ENCODE measurements at regions not wholly inside any gene's neighbourhood (a gene's known extent, or its start where the extent isn't known, plus 50 kb on each side); places are given as distances from the start of the nearest gene placed in this dataset.

DNA sequence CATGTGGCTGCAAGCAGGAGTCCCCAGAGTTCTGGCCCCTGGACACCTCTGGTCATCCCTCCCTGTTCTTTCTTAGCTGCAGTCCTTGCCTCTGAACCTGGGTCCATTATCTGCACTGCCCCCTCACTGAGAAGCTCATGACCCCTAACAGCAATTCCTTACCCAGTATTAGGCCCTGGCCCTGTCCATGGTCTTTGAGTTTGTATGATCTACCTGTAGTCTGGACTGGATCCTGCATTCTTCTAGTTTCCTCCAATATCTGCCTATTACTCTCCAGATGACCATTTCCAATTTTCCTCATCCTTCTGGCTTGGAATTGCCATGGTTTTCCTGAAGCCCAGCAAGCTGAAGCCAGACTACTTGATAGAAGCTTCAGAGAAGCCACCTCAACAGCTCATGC lies 302.4 kb upstream of the HS6ST1 start:
- Histone ChIP-seq H3K9me3 (no peaks in the 10 kb centered on the region), H3K4me3 (replicated peaks in 1 of 3) (no peak overlapping the region), H3K36me3 (no peaks in the 10 kb centered on the region), H3K4me1 (no peaks in the 10 kb centered on the region), H3K27me3 (no peaks in the 10 kb centered on the region), H3K27ac (no peak overlapping the region)
- intact Hi-C loops (cut with DNase I) = no loop called here
- DNase-seq = no peak
- TF ChIP-seq CTCF (IDR thresholded peaks at IDR 0.05) = no peak
- no peak for TF ChIP-seq POLR2A (IDR thresholded peaks at IDR 0.05)

- no peaks in the 10 kb centered on the region for H3K9me3 ChIP-seq
- H3K27ac ChIP-seq = no peak overlapping the region
- no peaks in the 10 kb centered on the region for H3K4me1 ChIP-seq
- TF ChIP-seq CTCF (IDR thresholded peaks at IDR 0.05) (no peak), POLR2A (IDR thresholded peaks at IDR 0.05) (no peak)
- peak in 1 of 2 donors; percentile 14 for DNase-seq
- no peak overlapping the region for H3K4me3 ChIP-seq (replicated peaks in 1 of 3)
- no peaks in the 10 kb centered on the region for H3K36me3 ChIP-seq
- WGBS, 2 donors = 80 to 91% methylated on average over 7 of the region's 7 CpGs
- H3K27me3 ChIP-seq = no peaks in the 10 kb centered on the region
- intact Hi-C loops (cut with DNase I) = no loop called here
These were observed 303.7 kb upstream of the HS6ST1 start for GRCh38 chr2:128622371-128622770.

GRCh38 chr2:128622955-128623620 lies 304.4 kb upstream of the HS6ST1 start:
- Histone ChIP-seq H3K4me1 (no peaks in the 10 kb centered on the region), H3K9me3 (no peaks in the 10 kb centered on the region), H3K4me3 (replicated peaks in 1 of 3) (no peak overlapping the region), H3K27ac (no peak overlapping the region), H3K36me3 (no peaks in the 10 kb centered on the region), H3K27me3 (no peaks in the 10 kb centered on the region)
- no peak for DNase-seq
- no peak for TF ChIP-seq POLR2A (IDR thresholded peaks at IDR 0.05)
- no peak for TF ChIP-seq CTCF (IDR thresholded peaks at IDR 0.05)
- intact Hi-C loops (cut with DNase I) = no loop called here
- WGBS, 2 donors = 87 to 95% methylated on average over 12 to 13 of the region's 13 CpGs

DNA sequence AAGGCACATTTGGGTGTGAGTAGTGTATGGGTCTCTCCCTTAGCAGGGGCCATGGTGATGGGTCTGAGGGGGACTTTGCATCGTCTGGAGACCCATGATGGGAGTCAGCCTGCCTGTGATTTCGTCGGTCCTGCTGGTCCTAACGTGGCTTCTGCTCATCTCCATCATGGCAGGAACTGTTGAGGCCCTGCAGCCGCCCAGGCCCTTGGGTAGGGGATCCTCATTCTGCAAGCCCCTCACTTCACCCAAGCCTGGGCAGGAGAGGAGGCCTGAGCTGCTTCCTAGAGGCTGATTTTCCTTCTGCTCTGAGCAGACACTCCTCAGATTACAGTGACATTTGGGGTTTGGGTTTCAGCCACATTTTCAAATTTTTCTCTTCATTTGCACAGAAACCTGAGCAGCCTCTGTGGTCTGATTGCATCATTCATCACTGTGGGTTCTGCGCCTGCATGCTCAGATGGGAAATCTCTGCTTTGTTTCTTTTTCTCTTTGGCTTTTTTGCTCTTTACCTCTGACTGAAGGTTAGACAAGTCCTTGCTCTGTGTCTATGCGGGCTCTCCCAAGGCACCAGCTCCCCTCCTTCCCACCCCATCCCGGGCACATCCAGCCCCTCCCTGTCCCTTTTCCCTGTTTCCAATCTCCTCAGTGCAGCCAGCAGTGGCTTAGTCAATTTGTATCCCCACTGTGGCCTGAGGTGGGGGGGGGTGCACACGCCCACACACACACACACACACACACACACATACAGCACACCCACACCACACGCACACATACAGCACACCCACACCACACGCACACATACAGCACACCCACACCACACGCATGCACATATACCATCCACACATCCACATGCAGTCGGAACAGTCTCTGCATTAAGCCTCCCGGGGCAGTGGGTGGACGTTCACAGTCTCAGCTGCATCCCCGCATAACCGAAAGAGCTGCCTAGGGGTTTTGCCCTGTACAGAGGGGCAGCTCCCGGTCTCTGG lies 305.4 kb upstream of the HS6ST1 start:
- 86 to 88% methylated on average over 13 to 18 of the region's 18 CpGs for WGBS, 2 donors
- no peaks in the 10 kb centered on the region for H3K27me3 ChIP-seq
- no peak overlapping the region for H3K27ac ChIP-seq
- no peak for DNase-seq
- no peak overlapping the region for H3K4me3 ChIP-seq (replicated peaks in 1 of 3)
- no peaks in the 10 kb centered on the region for H3K4me1 ChIP-seq
- no peaks in the 10 kb centered on the region for H3K9me3 ChIP-seq
- no peaks in the 10 kb centered on the region for H3K36me3 ChIP-seq
- intact Hi-C loops (cut with DNase I) = no loop called here
- no peak for TF ChIP-seq CTCF (IDR thresholded peaks at IDR 0.05)
- no peak for TF ChIP-seq POLR2A (IDR thresholded peaks at IDR 0.05)

DNA sequence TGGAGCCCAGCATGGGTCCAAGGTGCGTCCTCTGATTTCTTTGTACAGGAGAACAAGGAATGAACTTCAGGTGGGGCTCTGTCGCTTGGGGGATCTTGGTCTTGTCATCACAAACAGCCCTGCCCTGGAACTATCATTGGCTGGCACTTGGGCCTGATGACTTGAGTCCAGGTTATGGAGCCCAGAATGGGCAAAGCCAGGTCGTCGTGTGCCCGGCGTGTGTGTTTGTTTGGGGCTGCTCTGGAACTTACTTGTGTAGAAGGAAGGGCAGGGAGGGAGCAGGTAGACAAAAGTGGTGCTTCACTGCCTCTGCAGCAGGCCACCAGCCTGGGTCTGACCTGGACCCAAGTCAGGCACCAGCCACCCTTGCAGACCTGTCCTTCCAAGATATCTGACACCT lies 306.3 kb upstream of the HS6ST1 start:
- Histone ChIP-seq H3K4me3 (replicated peaks in 1 of 3) (no peak overlapping the region), H3K9me3 (no peaks in the 10 kb centered on the region), H3K4me1 (no peaks in the 10 kb centered on the region), H3K27ac (no peak overlapping the region), H3K27me3 (no peaks in the 10 kb centered on the region), H3K36me3 (no peaks in the 10 kb centered on the region)
- no peak for TF ChIP-seq POLR2A (IDR thresholded peaks at IDR 0.05)
- no peak for TF ChIP-seq CTCF (IDR thresholded peaks at IDR 0.05)
- 92 to 95% methylated on average over 6 of the region's 6 CpGs for WGBS, 2 donors
- intact Hi-C loops (cut with DNase I) = no loop called here
- DNase-seq = no peak

All from thyroid gland (tissue), 4 donors.